ENCODE measurements at regions not wholly inside any gene's neighbourhood (a gene's known extent, or its start where the extent isn't known, plus 50 kb on each side); places are given as distances from the start of the nearest gene placed in this dataset.

DNA sequence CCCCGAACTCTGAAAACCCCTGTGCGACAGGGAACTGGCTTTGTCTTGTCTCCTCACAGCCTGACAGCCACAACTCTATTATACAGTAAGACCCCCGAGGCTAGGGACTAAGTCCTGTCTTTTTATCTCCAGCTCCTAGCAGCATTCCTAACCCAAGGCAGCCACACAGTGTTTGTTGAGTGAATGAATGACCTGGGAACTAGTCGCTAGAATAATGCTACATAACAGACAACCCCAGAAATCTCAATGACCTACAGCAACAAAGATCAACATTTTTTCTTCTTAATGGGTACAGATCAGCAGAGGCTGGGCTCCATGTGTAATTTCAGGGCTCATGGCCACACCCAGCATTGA is 71.4 kb upstream of the TNRC6C start:
- intact Hi-C loops (cut with micrococcal nuclease) = no loop called here
- Histone ChIP-seq H3K4me3 (ENCODE audit: low read length) (no peak overlapping the region), H3K36me3 (ENCODE audit: low read depth, low read length) (no peaks in the 10 kb centered on the region), H3K79me2 (ENCODE audit: low read length) (no peaks in the 10 kb centered on the region), H3K9me3 (ENCODE audit: low read length) (no peaks in the 10 kb centered on the region), H3K27me3 (ENCODE audit: low read length) (peaks cover 81% of the 10 kb centered on the region), H2AFZ (ENCODE audit: low read length) (no peak overlapping the region), H3K9ac (ENCODE audit: low read length) (no peak overlapping the region), H3K4me1 (ENCODE audit: insufficient read depth, low read length) (peaks cover 10% of the 10 kb centered on the region; the same call in 1 of the 2 replicates), H3K27ac (ENCODE audit: low read length) (no peak overlapping the region), H4K20me1 (ENCODE audit: low read length) (no peaks in the 10 kb centered on the region), H3K4me2 (ENCODE audit: low read length) (peak overlapping the region; percentile 69), H3K9me2 (replicated peaks; ENCODE audit: low read length) (no peaks in the 10 kb centered on the region), H3F3A (ENCODE audit: low read length, unreplicated experiment) (no peaks in the 10 kb centered on the region)
- TF ChIP-seq, protein P1, sequence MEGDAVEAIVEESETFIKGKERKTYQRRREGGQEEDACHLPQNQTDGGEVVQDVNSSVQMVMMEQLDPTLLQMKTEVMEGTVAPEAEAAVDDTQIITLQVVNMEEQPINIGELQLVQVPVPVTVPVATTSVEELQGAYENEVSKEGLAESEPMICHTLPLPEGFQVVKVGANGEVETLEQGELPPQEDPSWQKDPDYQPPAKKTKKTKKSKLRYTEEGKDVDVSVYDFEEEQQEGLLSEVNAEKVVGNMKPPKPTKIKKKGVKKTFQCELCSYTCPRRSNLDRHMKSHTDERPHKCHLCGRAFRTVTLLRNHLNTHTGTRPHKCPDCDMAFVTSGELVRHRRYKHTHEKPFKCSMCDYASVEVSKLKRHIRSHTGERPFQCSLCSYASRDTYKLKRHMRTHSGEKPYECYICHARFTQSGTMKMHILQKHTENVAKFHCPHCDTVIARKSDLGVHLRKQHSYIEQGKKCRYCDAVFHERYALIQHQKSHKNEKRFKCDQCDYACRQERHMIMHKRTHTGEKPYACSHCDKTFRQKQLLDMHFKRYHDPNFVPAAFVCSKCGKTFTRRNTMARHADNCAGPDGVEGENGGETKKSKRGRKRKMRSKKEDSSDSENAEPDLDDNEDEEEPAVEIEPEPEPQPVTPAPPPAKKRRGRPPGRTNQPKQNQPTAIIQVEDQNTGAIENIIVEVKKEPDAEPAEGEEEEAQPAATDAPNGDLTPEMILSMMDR (conservative IDR thresholded peaks at IDR 0.05; ENCODE audit: low read depth, low read length) = no peak
- TF ChIP-seq EZH2phosphoT487 (IDR thresholded peaks at IDR 0.05; ENCODE audit: borderline replicate concordance, low read length) = no peak
- TF ChIP-seq EZH2 (IDR thresholded peaks at IDR 0.05; ENCODE audit: low read length, unreplicated experiment) = no peak
- DNase-seq (no peak), ATAC-seq (no peak)
- ChIA-PET CTCF (no interaction called here), POLR2A (ENCODE audit: unreplicated experiment) (no interaction called here)
- no TSS peak for BruUV-seq (replicated peaks)

DNA sequence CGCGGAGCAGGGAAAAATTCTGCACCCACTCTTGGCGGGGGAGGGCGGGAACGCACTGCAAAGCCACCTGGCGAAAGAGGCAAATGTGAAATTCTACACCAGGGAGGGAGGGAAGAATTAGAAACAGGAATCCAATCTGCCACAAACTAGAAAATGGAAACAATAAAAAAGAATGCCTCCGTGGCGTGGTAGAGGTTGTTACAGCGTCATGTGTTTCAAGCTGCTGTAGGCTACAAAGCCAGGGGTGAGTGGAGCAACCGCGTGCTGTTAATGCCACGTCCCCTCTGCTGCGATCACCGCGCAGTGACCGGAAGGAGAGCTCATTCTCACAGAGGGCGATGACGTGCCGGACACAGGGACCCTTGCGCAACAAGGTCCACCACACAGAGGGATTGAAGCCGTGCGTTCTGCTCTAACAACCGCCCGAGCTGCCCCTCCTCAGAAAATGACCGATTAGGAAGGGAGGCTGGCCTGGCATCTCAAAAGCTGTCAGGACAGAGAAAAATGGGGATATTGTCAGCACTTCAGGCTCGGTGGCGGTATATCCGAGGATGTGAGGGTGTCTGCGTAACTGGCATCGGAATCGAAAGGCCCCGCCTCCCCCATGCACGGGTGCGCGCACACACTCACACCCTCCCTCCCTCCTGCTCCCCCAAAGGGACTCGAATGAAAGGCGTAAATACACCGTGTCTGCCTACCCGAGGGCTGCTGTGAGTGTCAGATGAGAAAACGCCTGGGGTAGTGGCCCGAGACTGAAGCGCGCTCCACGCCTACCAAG is 70.8 kb upstream of the TNRC6C start:
- Histone ChIP-seq H3K79me2 (ENCODE audit: low read length) (no peaks in the 10 kb centered on the region), H3K4me3 (ENCODE audit: low read length) (peak overlapping the region; percentile 44), H3K36me3 (ENCODE audit: low read depth, low read length) (no peaks in the 10 kb centered on the region), H2AFZ (ENCODE audit: low read length) (peak overlapping the region; percentile 41; the same call in 1 of the 2 replicates), H3K4me1 (ENCODE audit: insufficient read depth, low read length) (peaks cover 10% of the 10 kb centered on the region; the same call in 1 of the 2 replicates), H3K9ac (ENCODE audit: low read length) (no peak overlapping the region), H3K27ac (ENCODE audit: low read length) (no peak overlapping the region), H3K27me3 (ENCODE audit: low read length) (peaks cover 76% of the 10 kb centered on the region), H3K9me2 (replicated peaks; ENCODE audit: low read length) (no peaks in the 10 kb centered on the region), H3K4me2 (ENCODE audit: low read length) (peak overlapping the region; percentile 69), H3F3A (ENCODE audit: low read length, unreplicated experiment) (no peaks in the 10 kb centered on the region), H3K9me3 (ENCODE audit: low read length) (no peaks in the 10 kb centered on the region), H4K20me1 (ENCODE audit: low read length) (no peaks in the 10 kb centered on the region)
- ChIA-PET POLR2A (ENCODE audit: unreplicated experiment) (no interaction called here), CTCF (no interaction called here)
- intact Hi-C loops (cut with micrococcal nuclease) = no loop called here
- TF ChIP-seq EZH2phosphoT487 (IDR thresholded peaks at IDR 0.05; ENCODE audit: borderline replicate concordance, low read length) (no peak), EZH2 (IDR thresholded peaks at IDR 0.05; ENCODE audit: low read length, unreplicated experiment) (no peak)
- TF ChIP-seq, protein P1 (conservative IDR thresholded peaks at IDR 0.05; ENCODE audit: low read depth, low read length) = no peak
- DNase-seq (no peak), ATAC-seq (peak; percentile 30)
- no TSS peak for BruUV-seq (replicated peaks)

All from PC-3 (cell line).